Activated B cell treated with CpG ODN at 0.5 μM for 24 hours (primary cell): ENCODE measurements at regions not wholly inside any gene's neighbourhood (a gene's known extent, or its start where the extent isn't known, plus 50 kb on each side); places are given as distances from the start of the nearest gene placed in this dataset.

Experiments
- ATAC-seq: fragments of 200-7000 bp; cut with Tn5 transposase; one replicate; pipeline ENCODE4 v1.10.0; 2021; ENCODE audit warnings: low read depth, mild to moderate bottlenecking, moderate library complexity
- CTCF ChIA-PET: fragments of 350-600 bp; sonication (Branson Sonifier 250); formaldehyde crosslinking; loops from one replicate; lab custom pipeline; 2021; ENCODE audit warnings: antibody characterized with exemption; lab: Charles Lee
- POLR2A ChIA-PET: fragments of 350-600 bp; sonication (Branson Sonifier 250); formaldehyde crosslinking; loops from one replicate; lab custom pipeline; 2021; ENCODE audit warnings: antibody characterized with exemption; lab: Charles Lee
- DNase-seq: peaks from one replicate; pipeline ENCODE4 v3.0.0; 2022
- H3K27ac Mint-ChIP-seq: one replicate; pipeline ENCODE4 v1.8.0; 2020; ENCODE audit warnings: mixed read lengths
- H3K27me3 Mint-ChIP-seq: one replicate; pipeline ENCODE4 v1.8.0; 2021; ENCODE audit warnings: mixed read lengths
- H3K36me3 Mint-ChIP-seq: one replicate; pipeline ENCODE4 v1.8.0; 2021; ENCODE audit warnings: low read depth, mixed read lengths
- H3K4me1 Mint-ChIP-seq: one replicate; pipeline ENCODE4 v1.8.0; 2021; ENCODE audit warnings: mixed read lengths
- H3K4me3 Mint-ChIP-seq: one replicate; pipeline ENCODE4 v1.8.0; 2020; ENCODE audit warnings: mild to moderate bottlenecking, mixed read lengths
- H3K9me3 Mint-ChIP-seq: one replicate; pipeline ENCODE4 v1.8.0; 2020; ENCODE audit warnings: mixed read lengths
- intact Hi-C: fragments of 100-400 bp; cut with micrococcal nuclease; formaldehyde crosslinking; loops from one replicate; pipeline ENCODE4 v1.15.1; 2024
- TF ChIP-seq, protein P1 (sequence below): fragments of 200-600 bp; IDR thresholded peaks from one replicate; pipeline ENCODE4 v1.8.0; 2022; ENCODE audit warnings: antibody characterized with exemption, mild to moderate bottlenecking

DNA sequence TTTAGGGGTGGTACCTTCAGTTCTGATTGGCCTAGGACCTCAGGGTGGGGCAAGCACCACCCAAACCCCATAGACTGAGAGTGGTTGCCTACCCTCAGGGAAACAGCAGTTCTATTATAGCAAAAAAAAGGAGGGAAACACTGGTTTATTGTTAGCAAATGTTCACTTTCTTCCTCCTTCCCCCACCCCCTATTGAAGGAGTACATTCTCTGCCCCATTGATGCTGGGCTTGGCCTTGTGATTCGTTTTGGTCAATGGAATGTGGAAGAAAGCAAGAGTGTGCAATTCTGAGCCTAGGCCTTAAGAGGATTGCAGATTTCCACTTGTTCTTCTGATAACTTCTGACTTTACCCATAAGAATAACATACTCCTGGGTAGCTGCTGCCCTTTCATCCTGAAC lies 255.8 kb downstream of the NFATC2 start:
- CTCF ChIA-PET = interaction anchor here (0.5 kb wide), 1 partner anchor 561 kb away, joined by 3 read pairs; no protein-coding TSS in a partner anchor

DNA sequence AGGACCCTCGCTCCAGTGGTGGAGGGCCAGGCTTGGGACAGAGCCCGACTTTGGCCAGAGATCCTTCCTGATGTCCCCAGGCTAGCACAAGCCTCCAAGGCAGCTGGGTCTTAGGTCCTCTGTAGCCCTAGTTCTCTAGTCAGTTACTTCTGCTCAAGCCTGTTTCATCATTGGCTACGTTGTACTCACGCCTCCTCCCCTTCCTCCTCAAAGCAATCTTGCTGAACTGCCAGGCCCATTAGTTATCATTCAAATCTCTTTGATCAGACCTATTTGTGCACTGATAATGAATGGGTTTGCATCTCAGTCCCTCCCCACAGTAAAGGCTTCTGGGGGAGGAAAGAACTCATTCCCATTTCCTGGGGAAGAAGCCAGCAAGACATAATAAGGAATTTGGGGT lies 256.8 kb downstream of the NFATC2 start:
- peaks cover 5% of the 10 kb centered on the region for H3K27me3 Mint-ChIP-seq
- peaks cover 4% of the 10 kb centered on the region for H3K9me3 Mint-ChIP-seq
- no peak overlapping the region for H3K4me3 Mint-ChIP-seq
- intact Hi-C loops = no loop called here
- no peaks in the 10 kb centered on the region for H3K36me3 Mint-ChIP-seq
- CTCF ChIA-PET = no interaction called here
- ATAC-seq (no peak), DNase-seq (no peak)
- POLR2A ChIA-PET = no interaction called here
- H3K4me1 Mint-ChIP-seq = peaks cover 2% of the 10 kb centered on the region
- no peak overlapping the region for H3K27ac Mint-ChIP-seq
- TF ChIP-seq, protein P1, sequence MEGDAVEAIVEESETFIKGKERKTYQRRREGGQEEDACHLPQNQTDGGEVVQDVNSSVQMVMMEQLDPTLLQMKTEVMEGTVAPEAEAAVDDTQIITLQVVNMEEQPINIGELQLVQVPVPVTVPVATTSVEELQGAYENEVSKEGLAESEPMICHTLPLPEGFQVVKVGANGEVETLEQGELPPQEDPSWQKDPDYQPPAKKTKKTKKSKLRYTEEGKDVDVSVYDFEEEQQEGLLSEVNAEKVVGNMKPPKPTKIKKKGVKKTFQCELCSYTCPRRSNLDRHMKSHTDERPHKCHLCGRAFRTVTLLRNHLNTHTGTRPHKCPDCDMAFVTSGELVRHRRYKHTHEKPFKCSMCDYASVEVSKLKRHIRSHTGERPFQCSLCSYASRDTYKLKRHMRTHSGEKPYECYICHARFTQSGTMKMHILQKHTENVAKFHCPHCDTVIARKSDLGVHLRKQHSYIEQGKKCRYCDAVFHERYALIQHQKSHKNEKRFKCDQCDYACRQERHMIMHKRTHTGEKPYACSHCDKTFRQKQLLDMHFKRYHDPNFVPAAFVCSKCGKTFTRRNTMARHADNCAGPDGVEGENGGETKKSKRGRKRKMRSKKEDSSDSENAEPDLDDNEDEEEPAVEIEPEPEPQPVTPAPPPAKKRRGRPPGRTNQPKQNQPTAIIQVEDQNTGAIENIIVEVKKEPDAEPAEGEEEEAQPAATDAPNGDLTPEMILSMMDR = no peak

More for the DNA sequence above, 255.8 kb downstream of the NFATC2 start:
- H3K36me3 Mint-ChIP-seq = no peaks in the 10 kb centered on the region
- peaks cover 4% of the 10 kb centered on the region for H3K9me3 Mint-ChIP-seq
- ATAC-seq (no peak), DNase-seq (no peak)
- H3K4me1 Mint-ChIP-seq = peaks cover 2% of the 10 kb centered on the region
- TF ChIP-seq, protein P1 = no peak
- POLR2A ChIA-PET = no interaction called here
- no peak overlapping the region for H3K27ac Mint-ChIP-seq
- H3K4me3 Mint-ChIP-seq = no peak overlapping the region
- peaks cover 3% of the 10 kb centered on the region for H3K27me3 Mint-ChIP-seq
- intact Hi-C loops = no loop called here

DNA sequence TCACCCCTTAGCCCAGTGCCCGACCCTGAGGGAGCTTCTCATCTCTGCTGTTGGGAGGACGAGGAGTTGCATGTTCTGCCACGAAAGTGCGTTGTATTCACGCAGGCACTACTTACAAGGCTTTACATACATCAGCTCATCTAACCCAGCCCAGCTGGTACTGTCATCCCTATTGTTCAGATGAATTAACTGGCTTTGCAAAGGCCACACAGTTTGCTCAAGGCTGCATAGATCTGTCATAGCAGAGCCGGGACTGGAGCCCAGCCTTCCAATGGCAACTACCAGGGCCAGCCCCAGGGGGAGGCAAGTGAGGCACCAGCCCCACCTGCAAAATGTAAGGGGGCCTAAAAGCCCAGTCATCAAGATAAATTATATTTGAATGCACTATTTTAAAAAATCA lies 257.6 kb downstream of the NFATC2 start:
- H3K27ac Mint-ChIP-seq = no peak overlapping the region

DNA sequence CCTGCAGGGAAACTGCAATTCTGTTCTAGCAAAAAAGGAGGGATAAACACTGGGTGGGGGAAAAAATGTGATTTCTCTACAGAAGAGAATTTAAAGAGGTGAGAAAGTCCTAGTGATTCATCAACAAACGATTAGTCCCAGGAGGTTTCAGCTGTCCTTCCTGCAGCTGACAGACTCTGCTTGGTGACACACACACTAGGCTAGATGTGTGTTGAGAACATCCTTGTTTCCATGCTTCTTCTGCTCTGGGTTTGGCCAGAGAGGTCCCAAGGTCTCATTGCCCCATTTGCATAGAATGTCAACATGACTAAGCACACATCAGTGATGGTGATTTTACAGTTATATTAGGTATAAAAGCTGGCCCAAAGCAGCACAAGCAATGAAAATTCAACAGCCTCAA lies 258.3 kb downstream of the NFATC2 start:
- POLR2A ChIA-PET = no interaction called here
- CTCF ChIA-PET = no interaction called here
- H3K27ac Mint-ChIP-seq = no peak overlapping the region
- ATAC-seq (no peak), DNase-seq (no peak)
- TF ChIP-seq, protein P1 = no peak
- H3K36me3 Mint-ChIP-seq = no peaks in the 10 kb centered on the region
- intact Hi-C loops = no loop called here
- peaks cover 12% of the 10 kb centered on the region for H3K27me3 Mint-ChIP-seq
- H3K4me1 Mint-ChIP-seq = peaks cover 2% of the 10 kb centered on the region
- H3K4me3 Mint-ChIP-seq = no peak overlapping the region
- peaks cover 6% of the 10 kb centered on the region for H3K9me3 Mint-ChIP-seq

More for the DNA sequence above, 257.6 kb downstream of the NFATC2 start:
- Mint-ChIP-seq H3K27me3 (peaks cover 8% of the 10 kb centered on the region), H3K9me3 (peaks cover 4% of the 10 kb centered on the region), H3K36me3 (no peaks in the 10 kb centered on the region), H3K4me1 (peaks cover 2% of the 10 kb centered on the region), H3K4me3 (no peak overlapping the region)
- TF ChIP-seq, protein P1 = no peak
- POLR2A ChIA-PET = no interaction called here
- intact Hi-C loops = no loop called here
- ATAC-seq (no peak), DNase-seq (no peak)
- CTCF ChIA-PET = no interaction called here

DNA sequence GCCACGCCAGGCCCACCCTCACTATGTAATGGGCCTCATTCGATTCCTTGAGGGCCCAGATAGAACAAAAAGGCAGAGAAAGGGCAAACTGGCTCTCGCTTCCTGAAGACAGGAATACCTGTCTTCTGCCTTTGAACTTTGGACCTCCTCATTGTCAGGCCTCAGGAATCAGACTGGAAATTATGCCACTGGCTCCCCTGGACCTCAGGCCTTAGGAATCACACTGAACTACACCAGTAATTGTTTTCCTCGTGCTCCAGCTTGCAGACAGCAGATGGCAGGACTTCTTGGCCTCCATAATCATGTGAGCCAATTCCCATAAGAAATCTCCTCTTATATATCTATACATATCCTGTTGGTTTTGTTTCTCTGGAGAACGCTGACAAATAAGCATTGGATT lies 258.6 kb upstream of the KCNG1 start:
- Mint-ChIP-seq H3K36me3 (no peaks in the 10 kb centered on the region), H3K27me3 (peaks cover 24% of the 10 kb centered on the region), H3K9me3 (peaks cover 2% of the 10 kb centered on the region), H3K4me1 (no peaks in the 10 kb centered on the region), H3K27ac (no peak overlapping the region), H3K4me3 (no peak overlapping the region)
- ChIA-PET POLR2A (no interaction called here), CTCF (no interaction called here)
- ATAC-seq = no peak
- no peak for DNase-seq
- TF ChIP-seq, protein P1 = no peak
- intact Hi-C loops = no loop called here
